HT1080 (cell line): ENCODE measurements at regions not wholly inside any gene's neighbourhood (a gene's known extent, or its start where the extent isn't known, plus 50 kb on each side); places are given as distances from the start of the nearest gene placed in this dataset.
A peak's percentile ranks its signal among the peaks of the same experiment; 100 is the strongest.
"Not testable (repeated sequence)": the region's sequence is repeated elsewhere in the genome, so short reads cannot be mapped to it uniquely, and the experiment has no call there.

Experiments used
- DNase-seq: peaks from one replicate; pipeline ENCODE4 v3.0.0-alpha.2; 2015; ENCODE audit warnings: low read depth

DNA sequence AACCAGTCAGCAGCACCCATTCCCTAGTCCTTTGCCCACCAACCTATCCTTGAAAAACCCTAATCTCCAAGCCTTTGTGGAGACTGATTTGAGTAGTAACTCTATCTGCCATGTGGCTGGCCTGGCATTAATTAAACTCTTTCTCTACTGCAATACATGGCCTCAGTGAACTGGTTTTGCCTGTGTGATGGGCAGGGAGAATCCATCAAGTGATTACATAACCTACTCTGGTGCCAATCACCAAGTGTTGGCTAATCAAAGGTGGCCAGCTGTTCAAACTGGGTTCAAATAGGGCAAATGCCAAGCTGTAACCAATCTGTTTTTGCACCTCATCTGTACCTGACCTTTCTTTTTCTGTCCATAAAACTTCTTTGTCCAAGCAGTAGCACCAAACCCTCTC lies 139.8 kb upstream of the XPO1 start:
- no peak for DNase-seq

DNA sequence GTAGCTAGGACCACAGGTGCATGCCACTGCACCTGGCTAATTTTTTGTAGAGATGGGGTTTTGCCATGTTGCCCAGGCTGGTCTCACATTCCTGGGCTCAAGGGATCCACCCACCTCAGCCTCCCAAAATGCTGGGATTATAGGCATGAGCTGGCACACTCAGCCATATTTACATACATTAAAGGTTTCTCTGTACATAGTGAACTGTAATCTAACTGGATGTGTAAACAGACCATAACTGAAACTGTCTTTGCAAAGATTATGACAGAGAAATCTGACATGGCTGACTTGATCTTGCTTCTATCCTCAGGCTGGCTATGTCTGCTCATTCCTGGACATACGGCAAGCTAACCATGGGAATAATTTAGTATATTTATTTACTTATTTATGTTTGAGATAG lies 139.2 kb upstream of the XPO1 start:
- no peak for DNase-seq

DNA sequence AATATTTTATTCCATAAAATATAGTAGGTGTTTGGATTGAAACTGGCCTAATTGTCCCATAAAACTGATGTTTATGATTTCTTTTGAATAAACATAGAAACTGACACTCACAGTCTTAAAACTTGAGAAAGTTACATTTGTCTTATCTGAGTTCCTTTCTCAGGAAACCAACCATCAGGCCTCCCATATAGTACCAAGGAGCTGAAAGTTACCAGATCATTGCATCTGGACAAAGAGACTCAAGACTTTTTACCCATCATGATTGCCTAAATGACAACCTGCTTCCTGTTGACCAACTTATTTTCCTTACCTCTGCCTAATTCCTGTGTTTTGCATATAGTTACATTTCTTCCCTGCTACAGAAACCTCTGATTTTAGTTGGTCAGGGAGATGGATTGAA lies 137.0 kb upstream of the XPO1 start:
- no peak for DNase-seq

DNA sequence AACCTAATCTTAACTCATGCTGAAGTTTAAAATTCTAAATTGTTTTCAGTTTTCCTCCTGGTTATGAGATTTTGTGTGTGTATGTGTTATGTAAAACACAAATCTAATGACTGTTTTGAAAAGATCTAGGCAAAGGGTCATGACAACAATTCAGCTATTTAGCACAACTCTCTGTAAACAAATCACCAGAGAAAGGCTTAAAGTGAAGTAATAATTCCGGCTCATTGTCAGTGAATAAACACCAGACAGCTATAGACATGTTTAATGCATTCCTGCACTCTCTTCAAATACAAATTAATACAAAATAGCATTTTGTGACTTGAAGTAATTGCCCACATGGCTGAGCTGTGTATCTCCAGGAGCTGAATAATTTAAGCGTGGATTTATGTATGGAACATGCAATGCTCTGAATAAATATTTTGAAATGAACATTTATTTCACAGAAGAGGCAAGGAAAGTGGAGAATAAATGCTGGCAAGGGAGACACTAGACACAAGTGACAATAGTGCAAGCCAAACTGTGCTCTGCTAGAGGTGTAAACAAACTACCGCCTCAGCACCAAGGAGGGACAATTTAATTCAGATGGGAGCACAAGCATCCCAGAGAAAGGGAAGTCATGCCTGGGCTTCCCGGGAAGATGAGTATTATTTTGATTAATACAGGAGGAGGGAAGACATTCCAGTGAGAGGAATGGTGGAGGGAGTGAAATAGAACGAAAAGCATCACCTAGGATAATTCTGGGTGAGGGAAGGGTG lies 133.6 kb upstream of the XPO1 start:
- no peak for DNase-seq

DNA sequence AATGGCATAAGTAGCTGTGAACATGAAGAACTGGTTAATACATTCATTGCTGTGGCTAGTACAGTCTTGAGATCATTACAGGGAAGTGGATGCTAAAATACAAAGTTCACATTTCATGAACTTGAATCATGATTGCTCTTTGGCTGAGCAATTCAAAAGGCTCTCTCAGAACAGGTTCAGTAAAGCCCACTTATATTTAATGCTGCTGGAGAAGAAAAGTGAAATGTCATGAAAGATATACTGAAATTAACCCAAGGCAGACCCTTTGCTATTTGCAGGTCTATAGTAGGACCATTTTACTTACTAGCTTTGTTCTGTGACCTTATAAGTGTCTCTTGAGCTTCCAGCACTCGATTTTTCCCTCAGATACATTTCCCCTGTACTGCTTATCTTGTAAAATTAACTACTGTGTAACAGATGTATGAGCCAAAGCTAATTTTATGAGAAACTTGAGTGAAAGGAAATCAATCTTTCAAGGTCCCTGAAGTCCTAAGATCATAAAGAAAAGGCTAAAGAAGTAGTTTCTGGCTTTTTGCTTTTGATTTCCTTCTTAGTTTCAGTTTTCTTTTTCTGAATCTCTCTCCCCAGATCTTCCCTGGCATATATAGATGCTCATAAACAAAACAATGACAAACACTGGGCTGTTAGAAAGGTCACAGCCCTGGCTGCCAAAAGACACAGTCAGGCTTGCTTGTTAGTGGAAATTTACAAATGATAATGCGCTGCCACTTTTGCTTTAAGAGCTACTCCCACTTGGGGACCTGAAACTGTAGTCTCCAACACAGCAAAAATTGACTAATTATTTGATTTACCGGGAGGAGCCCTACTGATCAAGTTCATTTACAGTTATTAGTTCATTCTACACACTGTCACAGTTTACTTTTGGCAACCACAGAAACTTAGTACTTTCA lies 132.7 kb upstream of the XPO1 start:
- no peak for DNase-seq

DNA sequence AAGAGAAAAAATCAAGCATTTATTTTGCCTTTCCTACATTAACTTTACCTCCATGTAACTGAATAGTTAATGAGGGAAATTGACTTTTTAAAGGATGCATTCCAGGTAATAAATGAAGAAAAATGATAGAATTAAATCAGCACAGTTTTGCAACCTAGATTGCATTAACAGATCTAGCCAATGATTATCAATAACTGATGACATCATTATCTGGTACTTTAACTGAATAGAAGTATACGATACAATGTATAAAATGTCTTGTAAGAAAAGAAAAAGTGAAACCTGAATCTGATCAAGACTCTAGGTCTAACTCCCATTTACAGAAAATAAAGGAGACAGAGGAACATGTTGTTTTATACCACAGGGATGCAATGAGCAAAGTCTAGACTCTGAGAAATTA lies 126.0 kb upstream of the XPO1 start:
- no peak for DNase-seq

DNA sequence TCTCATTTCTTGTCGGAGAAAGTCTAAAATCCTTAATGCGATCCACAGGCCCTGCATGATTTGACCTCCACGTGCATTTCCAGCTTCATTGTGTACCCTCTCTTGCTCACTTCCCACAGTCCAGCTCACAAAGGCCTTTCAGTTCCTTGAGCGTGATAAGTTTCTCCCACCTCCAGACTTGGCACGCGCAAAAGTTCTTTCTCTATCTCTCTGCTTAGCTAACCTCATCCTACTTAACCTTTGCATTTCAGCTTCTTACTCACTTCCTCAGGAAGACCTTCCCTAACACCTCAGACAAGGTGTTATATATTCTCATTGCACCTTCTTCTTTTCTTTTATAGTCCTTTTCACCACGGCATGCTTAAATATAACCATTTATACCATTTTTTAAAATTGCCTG lies 124.8 kb upstream of the XPO1 start:
- no peak for DNase-seq

DNA sequence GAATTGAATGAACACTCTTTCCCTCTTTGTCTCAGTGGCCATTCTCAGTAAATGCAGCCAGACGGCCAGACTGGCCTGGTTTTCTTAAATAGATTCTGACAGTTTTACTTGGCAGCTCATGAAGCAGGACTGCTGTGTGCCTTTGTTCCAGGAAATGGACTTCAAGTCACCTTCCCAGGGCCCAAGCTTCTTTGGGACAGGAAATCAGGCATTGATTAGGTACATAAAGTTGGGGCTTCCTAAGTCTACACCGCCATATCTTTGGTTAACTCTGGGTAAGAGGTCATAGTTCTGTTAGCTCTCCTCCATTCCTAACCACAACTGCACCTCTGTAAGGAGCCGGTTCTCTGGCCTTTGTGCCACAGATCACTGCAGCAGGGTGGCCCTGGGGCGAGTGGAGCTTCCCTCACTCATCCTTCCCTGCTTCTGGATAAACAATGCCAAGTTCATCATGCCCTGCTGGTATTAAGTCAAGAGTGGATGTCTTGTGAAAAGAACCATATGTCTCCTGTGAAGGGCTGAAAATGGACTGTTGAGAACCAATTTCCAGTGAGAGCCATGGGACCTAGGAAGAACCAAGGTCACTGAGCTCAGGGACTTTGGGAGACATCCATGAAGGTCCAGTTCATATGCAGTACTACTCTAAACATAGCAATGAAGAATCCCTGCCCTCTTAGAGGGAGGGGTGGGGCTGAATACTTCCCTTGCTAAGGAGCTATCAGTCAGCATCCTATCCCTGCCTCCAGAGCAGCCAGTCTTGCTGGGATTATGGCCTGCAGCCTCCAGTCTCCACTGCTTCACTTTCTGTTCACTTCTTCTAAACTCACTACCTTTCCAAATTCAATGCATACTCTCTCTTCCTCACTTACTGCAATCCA lies 122.6 kb upstream of the XPO1 start:
- no peak for DNase-seq

DNA sequence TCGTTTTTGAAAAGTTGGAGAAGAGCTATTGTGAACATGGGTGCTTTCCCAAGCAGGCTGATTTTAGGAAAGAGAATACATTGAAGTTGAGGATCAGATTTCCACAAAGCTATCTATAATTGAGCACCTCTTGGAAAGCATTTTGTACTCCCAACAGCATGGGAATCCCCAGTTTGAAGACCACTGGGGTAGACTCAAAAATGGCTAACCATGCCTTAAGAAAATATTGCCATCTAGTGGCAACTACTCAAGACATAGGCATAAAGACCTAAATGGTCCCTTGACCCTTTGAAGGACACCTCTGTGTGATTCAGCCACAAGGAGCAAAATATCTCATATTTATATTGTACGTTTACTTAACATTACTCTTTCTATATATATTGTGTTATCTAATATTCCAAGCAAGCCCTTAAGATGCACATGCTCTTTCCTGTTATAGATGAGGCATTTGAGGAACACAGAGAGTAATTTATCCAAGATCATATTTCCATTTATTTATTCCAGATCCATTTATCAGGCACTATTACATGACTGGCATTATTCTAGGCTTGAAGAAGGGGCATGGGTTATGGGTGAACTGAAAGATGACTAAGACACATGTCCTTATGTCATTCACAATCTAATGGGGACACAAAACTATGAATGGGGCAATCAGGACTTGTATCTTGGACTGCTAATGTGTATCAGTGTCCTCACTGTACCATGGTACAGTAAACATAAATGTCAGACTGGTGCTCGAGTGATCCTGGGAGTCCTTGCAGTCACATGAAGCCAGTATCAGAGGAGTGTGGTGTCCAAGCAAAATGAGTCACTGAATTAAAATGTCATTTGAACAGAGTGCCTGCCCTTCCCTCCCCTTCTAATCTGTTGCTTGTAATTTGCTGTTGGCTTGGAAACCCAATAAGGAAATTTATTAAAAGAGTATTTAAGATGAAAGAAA lies 121.0 kb upstream of the XPO1 start:
- peak; percentile 63 for DNase-seq

DNA sequence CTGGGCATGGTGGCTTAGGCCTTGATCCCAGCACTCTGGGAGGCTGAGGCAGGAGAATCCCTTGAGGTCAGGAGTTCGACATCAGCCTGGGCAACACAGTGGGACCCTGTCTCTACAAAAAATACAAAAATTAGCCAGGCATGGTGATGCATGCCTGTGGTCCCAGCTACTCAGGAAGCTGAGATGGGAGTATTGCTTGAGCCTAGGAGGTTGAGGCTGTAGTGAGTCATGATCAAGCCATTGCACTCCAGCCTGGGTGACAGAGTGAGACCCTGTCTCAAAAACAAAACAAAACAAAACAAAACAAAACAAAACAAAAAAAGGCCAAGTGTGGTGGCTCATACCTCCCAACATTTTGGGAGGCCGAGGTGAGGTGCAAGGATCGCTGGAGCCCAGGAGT lies 111.8 kb upstream of the XPO1 start:
- DNase-seq: peak; percentile 51

DNA sequence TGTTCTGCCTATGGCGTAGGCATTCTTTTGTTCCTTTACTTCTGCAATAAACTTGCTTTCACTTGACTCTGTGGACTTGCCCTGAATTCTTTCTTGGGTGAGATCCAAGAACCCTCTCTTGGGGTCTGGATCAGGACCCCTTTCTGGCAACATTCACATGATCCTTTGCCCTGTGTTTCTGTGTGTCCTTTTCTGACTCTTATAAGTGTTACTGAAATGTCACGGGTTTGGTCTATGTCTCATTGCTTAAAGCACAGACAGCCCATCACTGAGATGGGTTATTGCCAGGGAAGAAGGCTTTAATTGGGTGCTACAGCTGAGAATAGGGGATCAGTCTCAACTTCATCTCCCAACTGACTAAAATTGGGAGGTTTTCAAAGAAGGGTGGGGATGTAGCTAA lies 110.9 kb upstream of the XPO1 start:
- DNase-seq: no peak

DNA sequence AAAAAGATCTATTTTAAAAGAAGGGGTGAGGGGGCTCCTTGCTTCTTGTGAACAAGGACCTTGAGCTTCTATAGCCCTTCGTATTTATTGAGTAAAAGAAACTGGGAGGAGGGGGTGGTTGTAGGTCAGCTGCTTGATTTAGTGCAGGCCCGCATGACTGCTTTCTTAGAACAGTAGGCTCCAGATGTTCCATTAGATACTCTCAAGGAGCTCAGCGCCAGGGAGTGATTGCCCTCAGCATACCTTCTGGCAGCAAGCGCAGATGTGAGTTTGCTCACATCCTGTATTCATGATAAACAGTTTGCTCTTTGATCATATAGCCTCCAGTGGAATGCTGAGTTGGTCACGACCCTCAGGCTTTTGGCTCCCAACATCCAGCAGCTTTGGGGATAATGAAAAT lies 108.9 kb upstream of the XPO1 start:
- DNase-seq: no peak

DNA sequence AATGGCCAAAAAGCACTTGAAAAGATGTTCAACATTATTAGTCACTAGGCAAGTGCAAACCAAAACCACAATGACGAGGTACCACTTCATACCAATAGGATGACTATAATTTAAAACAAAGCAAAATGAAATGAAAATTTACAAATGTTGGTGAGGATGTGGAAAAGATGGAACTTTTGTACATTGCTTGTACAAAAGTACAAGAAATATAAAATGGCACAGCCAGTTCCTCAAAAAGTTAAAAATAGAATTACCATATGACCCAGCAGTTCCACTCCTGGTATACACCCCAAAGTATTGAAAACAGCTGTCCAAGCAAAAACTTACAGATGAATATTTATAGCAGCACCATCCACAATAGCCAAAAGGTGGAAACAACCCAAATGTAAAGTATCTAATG lies 107.8 kb upstream of the XPO1 start:
- DNase-seq: peak; percentile 83

DNA sequence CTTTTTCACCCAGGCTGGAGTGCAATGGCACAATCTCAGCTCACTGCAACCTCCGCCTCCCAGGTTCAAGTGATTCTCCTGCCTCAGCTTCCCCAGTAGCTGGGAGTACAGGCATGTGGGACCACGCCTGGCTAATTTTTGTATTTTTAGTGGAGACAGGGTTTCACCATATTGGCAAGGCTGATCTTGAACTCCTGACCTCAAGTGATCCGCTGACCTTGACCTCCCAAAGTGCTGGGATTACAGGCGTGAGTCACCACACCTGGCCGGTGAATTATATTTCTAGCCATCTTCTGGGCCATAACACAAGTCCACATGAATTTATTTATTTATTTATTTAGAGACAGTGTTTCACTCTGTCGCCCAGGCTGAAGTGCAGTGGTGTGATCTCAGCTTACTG lies 105.0 kb upstream of the XPO1 start:
- DNase-seq: not testable (repeated sequence)

DNA sequence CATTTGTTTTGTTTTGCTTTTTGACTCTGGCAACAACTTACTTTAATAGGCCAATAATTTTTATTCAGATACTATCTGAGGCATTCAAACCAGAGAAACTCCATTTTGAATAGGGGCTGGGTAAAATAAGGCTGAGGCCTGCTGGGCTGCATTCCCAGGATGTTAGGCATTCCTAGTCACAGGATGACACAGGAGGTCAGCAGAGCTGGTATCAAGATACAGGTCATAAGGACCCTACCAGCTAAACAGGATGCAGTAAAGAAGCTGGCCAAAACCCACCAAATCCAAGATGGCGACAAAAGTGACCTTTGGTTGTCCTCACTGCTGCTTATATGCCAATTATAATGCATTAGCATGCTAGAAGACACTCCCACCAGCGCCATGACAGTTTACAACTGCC lies 102.2 kb upstream of the XPO1 start:
- peak; percentile 36 for DNase-seq

DNA sequence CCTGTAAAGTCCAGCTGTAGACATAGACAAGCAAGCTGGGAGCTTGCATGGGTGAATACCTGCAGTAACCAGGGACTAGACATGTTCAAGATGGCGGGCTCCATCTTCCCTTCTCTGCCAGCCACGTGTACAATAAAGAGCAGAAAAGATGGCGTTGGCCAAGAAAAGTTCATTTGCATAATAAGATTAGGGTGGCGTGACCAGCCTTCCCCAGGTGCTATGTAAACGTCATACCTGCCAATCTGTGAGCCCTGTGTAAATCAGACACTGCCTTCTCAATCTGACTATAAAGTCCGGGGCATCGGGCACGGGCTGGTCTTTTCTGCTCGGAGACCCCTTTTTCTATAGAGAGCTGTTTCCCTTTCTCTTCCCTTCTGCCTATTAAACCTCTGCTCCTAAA lies 101.6 kb upstream of the XPO1 start:
- DNase-seq: no peak

DNA sequence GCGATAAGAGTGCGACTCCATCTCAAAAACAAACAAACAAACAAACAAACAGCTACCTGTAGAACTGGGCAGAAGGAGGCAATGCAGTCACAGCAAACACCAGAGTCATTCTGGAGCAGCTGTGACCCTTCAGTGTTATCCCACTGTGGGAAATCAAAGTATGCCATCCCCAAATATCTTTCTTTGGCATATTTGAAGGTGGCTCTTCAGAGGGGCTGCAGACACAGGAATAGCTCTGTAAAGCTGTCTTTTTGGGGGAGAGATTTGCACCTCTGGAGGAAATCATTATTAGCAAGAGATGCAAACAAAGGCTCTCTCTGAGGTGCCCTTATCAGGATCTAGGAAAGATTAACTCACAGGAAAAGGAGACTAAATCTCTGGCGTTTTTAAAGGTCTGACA lies 98.5 kb upstream of the XPO1 start:
- no peak for DNase-seq

DNA sequence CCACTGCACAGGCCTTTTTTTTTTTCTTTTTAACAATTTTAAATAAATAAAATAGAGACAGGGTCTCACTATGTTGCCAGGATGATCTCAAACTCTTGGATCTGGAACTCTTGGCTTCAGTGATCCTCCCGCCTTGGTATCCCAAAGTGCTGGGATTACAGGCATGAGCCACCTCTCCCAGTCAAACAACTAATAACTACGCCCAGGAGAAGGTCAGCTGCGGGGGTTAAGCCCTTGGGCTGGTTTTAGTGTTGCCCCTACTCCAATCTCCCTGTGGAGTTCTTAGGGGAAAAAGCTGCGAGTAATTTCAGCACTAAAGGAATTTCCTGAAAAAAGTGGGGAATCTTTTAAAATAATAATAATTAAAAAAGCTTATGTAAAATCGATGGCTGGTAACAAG lies 96.4 kb upstream of the XPO1 start:
- no peak for DNase-seq

DNA sequence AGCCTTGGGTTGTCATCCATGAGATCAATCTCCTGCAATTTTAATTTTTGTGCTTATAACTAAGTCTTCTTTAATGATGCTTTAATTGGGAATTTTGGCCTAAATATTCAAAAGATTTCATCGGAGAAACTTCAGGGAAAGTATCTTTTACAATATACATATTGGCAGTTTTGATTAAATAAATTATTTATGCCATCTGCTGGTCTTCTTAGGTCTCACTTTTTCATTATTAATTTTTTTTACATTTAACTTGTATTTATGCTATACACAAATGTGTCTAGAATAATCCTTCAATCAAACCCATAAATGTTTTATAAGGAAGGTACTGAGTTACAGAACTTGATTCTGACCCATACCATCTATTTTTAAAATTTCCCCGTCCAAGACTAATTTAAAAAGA lies 95.1 kb upstream of the XPO1 start:
- no peak for DNase-seq

DNA sequence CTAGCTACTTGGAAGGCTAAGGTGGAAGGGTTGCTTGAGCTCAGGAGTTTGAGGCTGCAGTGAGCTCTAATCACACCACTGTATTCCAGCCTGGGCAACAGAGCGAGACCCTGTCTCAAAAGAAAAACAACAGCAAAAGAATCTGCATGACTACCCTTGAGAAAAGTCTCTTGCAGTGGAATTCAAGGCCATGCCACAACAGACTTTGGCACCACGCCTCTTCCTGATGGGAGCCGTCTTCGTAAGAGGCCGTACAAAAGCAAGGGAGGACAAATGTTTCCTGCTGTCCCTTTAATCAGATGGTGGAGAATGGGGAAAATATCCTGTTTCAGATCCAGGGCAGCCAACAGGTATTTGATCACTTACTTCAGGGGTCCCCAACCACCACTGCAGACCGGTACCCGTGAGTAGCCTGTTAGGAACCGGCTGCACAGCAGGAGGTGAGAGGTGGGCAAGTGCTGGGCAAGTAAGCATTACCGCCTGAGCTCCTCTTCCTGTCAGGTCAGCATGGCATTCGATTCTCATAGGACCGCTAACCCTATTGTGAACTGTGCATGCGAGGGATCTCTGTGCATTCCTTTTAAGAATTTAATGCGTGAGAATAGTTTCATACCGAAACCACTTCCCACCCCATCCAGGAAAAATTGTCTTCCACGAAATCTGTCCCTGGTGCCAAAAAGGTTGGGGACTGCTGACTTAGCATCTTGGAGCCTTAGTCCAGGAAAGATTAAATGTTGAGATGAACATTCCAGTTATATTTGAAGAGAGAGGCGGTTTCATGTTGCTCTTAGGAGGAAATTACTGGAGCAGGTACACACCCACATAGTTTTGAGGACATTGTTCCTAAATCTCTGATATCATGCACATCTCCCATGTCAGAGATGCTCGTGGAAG lies 94.4 kb upstream of the XPO1 start:
- DNase-seq: no peak
